ENCODE measurements at regions not wholly inside any gene's neighbourhood (a gene's known extent, or its start where the extent isn't known, plus 50 kb on each side); places are given as distances from the start of the nearest gene placed in this dataset.

DNA sequence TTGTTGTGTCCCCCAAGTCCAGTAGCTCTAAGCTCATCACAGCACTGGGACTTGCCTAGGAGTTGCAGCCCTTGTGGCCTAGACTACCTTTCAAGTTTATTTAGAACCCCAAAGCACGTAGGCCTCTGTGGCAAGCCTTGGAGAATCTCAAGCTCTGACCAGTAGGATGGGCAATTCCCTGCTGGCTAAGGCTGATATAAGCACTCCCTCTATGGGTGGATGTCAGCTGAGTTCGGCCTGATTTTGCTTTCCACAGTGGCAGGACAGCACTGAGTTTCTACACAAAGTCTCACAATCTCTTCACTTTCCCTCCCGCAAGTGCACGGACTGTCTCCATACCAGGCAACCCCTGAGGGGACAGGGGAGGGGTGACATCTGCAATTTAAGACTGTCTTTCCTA lies 886.4 kb upstream of the LRRN3 start:
- Mint-ChIP-seq H3K27ac (no peak overlapping the region), H3K4me3 (no peak overlapping the region), H3K9me3 (peaks cover 2% of the 10 kb centered on the region), H3K36me3 (ENCODE audit: low read depth) (no peaks in the 10 kb centered on the region), H3K27me3 (no peaks in the 10 kb centered on the region), H3K4me1 (no peaks in the 10 kb centered on the region)
- TF ChIP-seq, protein P1, sequence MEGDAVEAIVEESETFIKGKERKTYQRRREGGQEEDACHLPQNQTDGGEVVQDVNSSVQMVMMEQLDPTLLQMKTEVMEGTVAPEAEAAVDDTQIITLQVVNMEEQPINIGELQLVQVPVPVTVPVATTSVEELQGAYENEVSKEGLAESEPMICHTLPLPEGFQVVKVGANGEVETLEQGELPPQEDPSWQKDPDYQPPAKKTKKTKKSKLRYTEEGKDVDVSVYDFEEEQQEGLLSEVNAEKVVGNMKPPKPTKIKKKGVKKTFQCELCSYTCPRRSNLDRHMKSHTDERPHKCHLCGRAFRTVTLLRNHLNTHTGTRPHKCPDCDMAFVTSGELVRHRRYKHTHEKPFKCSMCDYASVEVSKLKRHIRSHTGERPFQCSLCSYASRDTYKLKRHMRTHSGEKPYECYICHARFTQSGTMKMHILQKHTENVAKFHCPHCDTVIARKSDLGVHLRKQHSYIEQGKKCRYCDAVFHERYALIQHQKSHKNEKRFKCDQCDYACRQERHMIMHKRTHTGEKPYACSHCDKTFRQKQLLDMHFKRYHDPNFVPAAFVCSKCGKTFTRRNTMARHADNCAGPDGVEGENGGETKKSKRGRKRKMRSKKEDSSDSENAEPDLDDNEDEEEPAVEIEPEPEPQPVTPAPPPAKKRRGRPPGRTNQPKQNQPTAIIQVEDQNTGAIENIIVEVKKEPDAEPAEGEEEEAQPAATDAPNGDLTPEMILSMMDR (IDR thresholded peaks at IDR 0.05), result no peak
- DNase-seq (no peak), ATAC-seq (ENCODE audit: low read depth) (no peak)
- CTCF ChIA-PET, result no interaction called here
- POLR2A ChIA-PET, result no interaction called here
- intact Hi-C loops (cut with micrococcal nuclease), result no loop called here

DNA sequence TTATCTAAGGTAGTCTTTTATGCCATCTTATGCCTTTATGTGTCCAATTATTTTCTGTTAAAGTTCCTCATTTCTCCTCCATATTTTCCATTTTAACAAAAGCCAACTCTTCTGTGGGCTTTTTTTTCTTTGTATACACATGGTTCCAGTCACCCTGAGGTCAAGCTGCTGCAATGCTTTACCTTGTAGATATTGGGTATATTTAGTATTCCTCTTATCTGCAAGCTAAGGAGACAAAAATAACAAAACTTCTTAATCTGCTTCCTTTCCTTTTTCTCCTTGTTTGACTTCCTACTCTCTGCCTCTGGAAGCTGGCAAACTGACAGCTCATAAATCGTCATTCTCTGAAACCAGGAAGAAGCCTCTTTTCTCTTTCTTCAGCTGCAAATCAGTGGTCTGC lies 885.0 kb upstream of the LRRN3 start:
- POLR2A ChIA-PET, result no interaction called here
- Mint-ChIP-seq H3K4me1 (no peaks in the 10 kb centered on the region), H3K4me3 (no peak overlapping the region), H3K27ac (no peak overlapping the region), H3K27me3 (no peaks in the 10 kb centered on the region), H3K36me3 (ENCODE audit: low read depth) (no peaks in the 10 kb centered on the region), H3K9me3 (peaks cover 2% of the 10 kb centered on the region)
- TF ChIP-seq, protein P1 (IDR thresholded peaks at IDR 0.05), result no peak
- ATAC-seq (ENCODE audit: low read depth) (no peak), DNase-seq (no peak)
- intact Hi-C loops (cut with micrococcal nuclease), result no loop called here
- CTCF ChIA-PET, result no interaction called here

DNA sequence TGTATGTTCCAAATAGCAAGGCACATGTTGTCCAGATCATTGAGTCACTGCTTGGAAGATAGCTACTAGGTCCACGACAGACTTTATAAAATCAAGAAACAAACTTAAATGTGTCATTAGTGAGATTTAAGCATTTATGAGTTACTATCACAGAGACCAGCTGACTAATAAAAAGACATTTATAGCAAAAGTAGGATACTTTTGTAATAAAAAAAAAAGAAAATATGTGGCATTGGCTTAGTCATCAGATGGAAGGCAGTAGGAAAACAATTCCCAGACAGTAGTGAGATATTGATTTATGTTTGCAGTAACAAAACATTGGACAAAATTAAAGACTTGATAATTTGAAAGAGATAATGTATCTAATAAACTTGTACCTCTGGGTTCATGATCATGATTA lies 881.0 kb upstream of the LRRN3 start:
- Mint-ChIP-seq H3K27ac (no peak overlapping the region), H3K36me3 (ENCODE audit: low read depth) (no peaks in the 10 kb centered on the region), H3K27me3 (no peaks in the 10 kb centered on the region), H3K4me1 (no peaks in the 10 kb centered on the region), H3K4me3 (no peak overlapping the region), H3K9me3 (peaks cover 9% of the 10 kb centered on the region)
- ATAC-seq (ENCODE audit: low read depth), result no peak
- ChIA-PET CTCF (no interaction called here), POLR2A (no interaction called here)
- intact Hi-C loops (cut with micrococcal nuclease), result no loop called here
- TF ChIP-seq, protein P1 (IDR thresholded peaks at IDR 0.05), result no peak
- DNase-seq, result no peak

DNA sequence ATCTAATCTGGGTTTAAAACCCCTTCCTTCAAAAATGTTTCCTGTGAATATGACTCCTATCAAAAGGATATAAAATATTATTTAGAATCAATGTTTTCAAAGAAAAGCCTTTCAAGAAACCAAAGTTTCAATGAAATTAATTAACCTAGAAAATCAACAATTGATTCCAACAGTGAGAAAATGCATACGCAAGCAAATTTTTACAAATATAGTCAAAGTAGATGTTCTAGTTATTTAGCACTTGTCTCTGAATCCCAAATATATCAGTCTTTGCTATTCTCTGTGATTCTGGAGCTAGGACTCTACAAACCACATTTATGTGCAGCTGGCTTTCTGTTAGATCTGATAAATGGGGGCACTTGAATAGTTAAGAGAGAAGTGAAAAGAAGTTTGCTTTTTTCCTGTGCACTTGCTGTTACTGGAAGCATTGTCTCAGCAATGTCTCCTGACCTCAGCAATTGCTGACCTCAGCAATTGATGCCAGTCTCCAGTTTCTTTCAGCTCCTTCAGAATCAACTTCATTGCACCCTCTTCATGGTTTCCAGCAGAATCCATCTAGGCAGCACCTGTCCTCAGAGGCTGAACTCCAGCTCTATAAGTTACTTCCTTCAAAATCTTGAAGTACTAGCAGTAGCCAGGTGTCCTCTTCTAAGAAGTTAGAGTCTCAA lies 879.9 kb upstream of the LRRN3 start:
- POLR2A ChIA-PET, result no interaction called here

DNA sequence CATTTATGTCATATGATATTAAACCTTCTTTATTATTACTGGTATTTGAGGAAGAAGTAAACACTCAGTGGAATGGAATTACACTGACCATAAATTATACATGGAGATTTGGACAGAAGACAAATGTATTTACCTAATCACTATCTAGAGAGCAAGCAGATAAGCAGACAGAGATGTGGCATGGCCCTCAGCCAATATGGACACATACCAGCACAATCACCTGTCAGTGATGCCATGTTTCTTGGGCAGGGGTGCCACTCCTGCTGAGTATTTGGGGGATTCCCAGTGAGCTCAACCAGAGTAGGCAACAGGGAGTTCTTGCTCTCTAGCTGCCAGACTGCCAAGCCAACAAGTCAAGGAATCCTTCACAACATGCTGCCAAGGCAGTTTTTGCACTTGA lies 866.3 kb upstream of the LRRN3 start:
- Mint-ChIP-seq H3K9me3 (no peaks in the 10 kb centered on the region), H3K36me3 (ENCODE audit: low read depth) (no peaks in the 10 kb centered on the region), H3K27me3 (no peaks in the 10 kb centered on the region), H3K4me3 (no peak overlapping the region), H3K4me1 (no peaks in the 10 kb centered on the region), H3K27ac (no peak overlapping the region)
- ChIA-PET CTCF (no interaction called here), POLR2A (no interaction called here)
- DNase-seq, result no peak
- ATAC-seq (ENCODE audit: low read depth), result no peak
- intact Hi-C loops (cut with micrococcal nuclease), result no loop called here
- TF ChIP-seq, protein P1 (IDR thresholded peaks at IDR 0.05), result no peak

More for the DNA sequence above, 879.9 kb upstream of the LRRN3 start:
- TF ChIP-seq, protein P1 (IDR thresholded peaks at IDR 0.05), result no peak
- Mint-ChIP-seq H3K4me1 (no peaks in the 10 kb centered on the region), H3K27me3 (no peaks in the 10 kb centered on the region), H3K4me3 (no peak overlapping the region), H3K36me3 (ENCODE audit: low read depth) (no peaks in the 10 kb centered on the region), H3K9me3 (peaks cover 15% of the 10 kb centered on the region), H3K27ac (no peak overlapping the region)
- ATAC-seq (ENCODE audit: low read depth) (no peak), DNase-seq (no peak)
- CTCF ChIA-PET, result no interaction called here
- intact Hi-C loops (cut with micrococcal nuclease), result no loop called here
